ENCODE measurements at regions not wholly inside any gene's neighbourhood (a gene's known extent, or its start where the extent isn't known, plus 50 kb on each side); places are given as distances from the start of the nearest gene placed in this dataset.
"Not testable (repeated sequence)": the region's sequence is repeated elsewhere in the genome, so short reads cannot be mapped to it uniquely, and the experiment has no call there.

DNA sequence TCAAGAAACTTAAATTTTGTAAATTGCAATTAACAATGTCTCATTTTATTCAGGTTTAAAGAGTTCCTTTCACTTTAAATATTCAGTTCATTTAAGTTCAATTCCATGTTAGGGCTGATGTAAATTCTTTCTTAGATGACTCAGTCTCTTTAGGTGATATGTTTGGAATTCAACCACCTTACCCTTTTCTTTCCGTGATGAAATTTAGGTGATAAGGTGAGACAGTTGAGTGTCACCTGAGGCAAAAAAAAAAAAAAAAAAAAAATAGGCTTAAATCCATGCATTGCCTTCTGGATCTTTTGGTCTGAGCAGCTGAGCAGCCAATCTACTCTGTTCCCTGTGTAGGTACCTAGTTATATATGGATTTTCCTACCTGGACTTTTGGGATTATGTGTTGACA lies 299.5 kb downstream of the DAD1 start:
- H3K9me3 ChIP-seq (ENCODE audit: control insufficient read depth, insufficient read depth, low read length), result no peaks in the 10 kb centered on the region
- ChIA-PET POLR2A (no interaction called here), CTCF (no interaction called here)
- H3K4me3 ChIP-seq (ENCODE audit: low read depth, low read length), result no peak overlapping the region
- no peaks in the 10 kb centered on the region for H3K27me3 ChIP-seq (ENCODE audit: control insufficient read depth, insufficient read depth, low read length)
- TF ChIP-seq, protein P1, sequence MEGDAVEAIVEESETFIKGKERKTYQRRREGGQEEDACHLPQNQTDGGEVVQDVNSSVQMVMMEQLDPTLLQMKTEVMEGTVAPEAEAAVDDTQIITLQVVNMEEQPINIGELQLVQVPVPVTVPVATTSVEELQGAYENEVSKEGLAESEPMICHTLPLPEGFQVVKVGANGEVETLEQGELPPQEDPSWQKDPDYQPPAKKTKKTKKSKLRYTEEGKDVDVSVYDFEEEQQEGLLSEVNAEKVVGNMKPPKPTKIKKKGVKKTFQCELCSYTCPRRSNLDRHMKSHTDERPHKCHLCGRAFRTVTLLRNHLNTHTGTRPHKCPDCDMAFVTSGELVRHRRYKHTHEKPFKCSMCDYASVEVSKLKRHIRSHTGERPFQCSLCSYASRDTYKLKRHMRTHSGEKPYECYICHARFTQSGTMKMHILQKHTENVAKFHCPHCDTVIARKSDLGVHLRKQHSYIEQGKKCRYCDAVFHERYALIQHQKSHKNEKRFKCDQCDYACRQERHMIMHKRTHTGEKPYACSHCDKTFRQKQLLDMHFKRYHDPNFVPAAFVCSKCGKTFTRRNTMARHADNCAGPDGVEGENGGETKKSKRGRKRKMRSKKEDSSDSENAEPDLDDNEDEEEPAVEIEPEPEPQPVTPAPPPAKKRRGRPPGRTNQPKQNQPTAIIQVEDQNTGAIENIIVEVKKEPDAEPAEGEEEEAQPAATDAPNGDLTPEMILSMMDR (IDR thresholded peaks at IDR 0.05; ENCODE audit: low read depth, low read length), result no peak
- DNase-seq (ENCODE audit: low read depth, low spot score), result no peak
- no peak overlapping the region for H3K27ac ChIP-seq (ENCODE audit: low read depth, low read length)

- TF ChIP-seq, protein P1 (IDR thresholded peaks at IDR 0.05; ENCODE audit: low read depth, low read length), result no peak
- Histone ChIP-seq H3K27ac (ENCODE audit: low read depth, low read length) (no peak overlapping the region), H3K4me3 (ENCODE audit: low read depth, low read length) (no peak overlapping the region), H3K9me3 (ENCODE audit: control insufficient read depth, insufficient read depth, low read length) (no peaks in the 10 kb centered on the region), H3K27me3 (ENCODE audit: control insufficient read depth, insufficient read depth, low read length) (no peaks in the 10 kb centered on the region)
- ChIA-PET POLR2A (no interaction called here), CTCF (interaction anchor here (1.2 to 2.3 kb wide), 3 partner anchors 8 to 85 kb away, joined by 5 to 9 read pairs (median 7); no protein-coding TSS in a partner anchor)
- no peak for DNase-seq (ENCODE audit: low read depth, low spot score)
Observed at GRCh38 chr14:22285991-22286390, 303.0 kb downstream of the DAD1 start.

GRCh38 chr14:22282949-22283348 lies 306.1 kb downstream of the DAD1 start:
- no peak overlapping the region for H3K27ac ChIP-seq (ENCODE audit: low read depth, low read length)
- CTCF ChIA-PET, result interaction anchor here (1.1 to 1.3 kb wide), 3 partner anchors 24 to 82 kb away, joined by 3 to 4 read pairs (median 3); no protein-coding TSS in a partner anchor
- no peaks in the 10 kb centered on the region for H3K9me3 ChIP-seq (ENCODE audit: control insufficient read depth, insufficient read depth, low read length)
- TF ChIP-seq, protein P1 (IDR thresholded peaks at IDR 0.05; ENCODE audit: low read depth, low read length), result no peak
- no peak overlapping the region for H3K4me3 ChIP-seq (ENCODE audit: low read depth, low read length)
- no peaks in the 10 kb centered on the region for H3K27me3 ChIP-seq (ENCODE audit: control insufficient read depth, insufficient read depth, low read length)
- POLR2A ChIA-PET, result no interaction called here
- no peak for DNase-seq (ENCODE audit: low read depth, low spot score)

DNA sequence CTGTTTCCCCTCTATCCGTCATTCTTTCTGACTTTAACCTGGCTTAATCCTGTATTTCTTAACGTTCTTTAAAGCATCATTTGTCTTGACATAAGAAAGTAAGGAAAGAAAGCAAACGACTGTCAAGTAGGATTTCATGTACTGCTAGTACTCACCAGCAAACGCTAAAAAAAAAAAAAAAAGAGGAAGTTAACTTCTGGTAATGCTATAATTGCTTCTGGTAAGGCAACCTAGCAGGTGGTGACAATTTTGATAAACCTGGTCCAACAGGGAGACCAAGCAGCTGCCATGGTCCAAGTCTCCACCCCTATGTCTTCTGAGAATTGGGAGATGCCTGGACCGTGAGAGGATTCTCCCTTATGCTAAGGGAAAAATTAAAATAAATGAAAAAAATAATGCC lies 306.6 kb downstream of the DAD1 start:
- no peak overlapping the region for H3K27ac ChIP-seq (ENCODE audit: low read depth, low read length)
- H3K4me3 ChIP-seq (ENCODE audit: low read depth, low read length), result no peak overlapping the region
- no peaks in the 10 kb centered on the region for H3K27me3 ChIP-seq (ENCODE audit: control insufficient read depth, insufficient read depth, low read length)
- H3K9me3 ChIP-seq (ENCODE audit: control insufficient read depth, insufficient read depth, low read length), result no peaks in the 10 kb centered on the region
- CTCF ChIA-PET, result interaction anchor here (1.1 to 2.7 kb wide), 6 partner anchors 10 to 93 kb away, joined by 3 to 12 read pairs (median 4); no protein-coding TSS in a partner anchor
- TF ChIP-seq, protein P1 (IDR thresholded peaks at IDR 0.05; ENCODE audit: low read depth, low read length), result no peak
- no peak for DNase-seq (ENCODE audit: low read depth, low spot score)
- POLR2A ChIA-PET, result no interaction called here

- CTCF ChIA-PET, result interaction anchor here (1.3 to 2.7 kb wide), 7 partner anchors 9 to 94 kb away, joined by 3 to 15 read pairs (median 6); no protein-coding TSS in a partner anchor
- not testable (repeated sequence) for H3K9me3 ChIP-seq (ENCODE audit: control insufficient read depth, insufficient read depth, low read length); H3K4me3 ChIP-seq (ENCODE audit: low read depth, low read length)
Observed at GRCh38 chr14:22281447-22281874, 307.6 kb downstream of the DAD1 start.

More at GRCh38 chr14:22281447-22281874, 307.6 kb downstream of the DAD1 start:
- POLR2A ChIA-PET; DNase-seq (ENCODE audit: low read depth, low spot score); H3K27me3 ChIP-seq (ENCODE audit: control insufficient read depth, insufficient read depth, low read length); H3K27ac ChIP-seq (ENCODE audit: low read depth, low read length): not testable (repeated sequence)
